ENCODE measurements at regions not wholly inside any gene's neighbourhood (a gene's known extent, or its start where the extent isn't known, plus 50 kb on each side); places are given as distances from the start of the nearest gene placed in this dataset.

DNA sequence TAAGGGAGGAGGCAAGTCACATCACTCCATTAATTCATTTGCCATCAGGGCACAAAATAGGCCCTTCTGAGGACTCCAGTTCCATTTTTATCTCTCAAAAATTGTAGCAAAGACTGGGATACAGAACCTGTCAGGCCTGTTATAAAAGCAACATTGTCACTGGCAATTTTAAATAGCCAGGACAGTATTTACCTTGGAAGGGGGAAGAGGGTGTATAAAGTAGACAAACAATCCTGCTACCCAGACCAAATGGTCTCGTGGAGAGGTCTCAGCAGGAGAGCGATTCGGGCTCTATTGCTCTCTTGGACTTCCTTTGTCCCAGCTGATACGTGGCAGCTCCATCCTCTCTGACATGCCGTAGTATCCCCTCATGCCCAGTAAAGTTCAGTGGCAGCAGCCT, 740.3 kb upstream of the HS6ST1 start:
- H3K27ac ChIP-seq: peak overlapping the region in 2 of 3 donors; percentile 17 to 58
- TF ChIP-seq, protein P1, sequence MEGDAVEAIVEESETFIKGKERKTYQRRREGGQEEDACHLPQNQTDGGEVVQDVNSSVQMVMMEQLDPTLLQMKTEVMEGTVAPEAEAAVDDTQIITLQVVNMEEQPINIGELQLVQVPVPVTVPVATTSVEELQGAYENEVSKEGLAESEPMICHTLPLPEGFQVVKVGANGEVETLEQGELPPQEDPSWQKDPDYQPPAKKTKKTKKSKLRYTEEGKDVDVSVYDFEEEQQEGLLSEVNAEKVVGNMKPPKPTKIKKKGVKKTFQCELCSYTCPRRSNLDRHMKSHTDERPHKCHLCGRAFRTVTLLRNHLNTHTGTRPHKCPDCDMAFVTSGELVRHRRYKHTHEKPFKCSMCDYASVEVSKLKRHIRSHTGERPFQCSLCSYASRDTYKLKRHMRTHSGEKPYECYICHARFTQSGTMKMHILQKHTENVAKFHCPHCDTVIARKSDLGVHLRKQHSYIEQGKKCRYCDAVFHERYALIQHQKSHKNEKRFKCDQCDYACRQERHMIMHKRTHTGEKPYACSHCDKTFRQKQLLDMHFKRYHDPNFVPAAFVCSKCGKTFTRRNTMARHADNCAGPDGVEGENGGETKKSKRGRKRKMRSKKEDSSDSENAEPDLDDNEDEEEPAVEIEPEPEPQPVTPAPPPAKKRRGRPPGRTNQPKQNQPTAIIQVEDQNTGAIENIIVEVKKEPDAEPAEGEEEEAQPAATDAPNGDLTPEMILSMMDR (IDR thresholded peaks at IDR 0.05): no peak
- no peaks in the 10 kb centered on the region for H3K36me3 ChIP-seq
- intact Hi-C loops (cut with DNase I): no loop called here
- peak; percentile 22 to 24 for DNase-seq
- H3K4me1 ChIP-seq: peaks cover 8 to 15% of the 10 kb centered on the region in 2 donors
- WGBS, 2 donors: 29 to 73% methylated on average over 4 to 5 of the region's 5 CpGs
- no peaks in the 10 kb centered on the region for H3K9me3 ChIP-seq
- no peak overlapping the region for H3K4me3 ChIP-seq (replicated peaks in 1 of 3)
- no peaks in the 10 kb centered on the region for H3K27me3 ChIP-seq

DNA sequence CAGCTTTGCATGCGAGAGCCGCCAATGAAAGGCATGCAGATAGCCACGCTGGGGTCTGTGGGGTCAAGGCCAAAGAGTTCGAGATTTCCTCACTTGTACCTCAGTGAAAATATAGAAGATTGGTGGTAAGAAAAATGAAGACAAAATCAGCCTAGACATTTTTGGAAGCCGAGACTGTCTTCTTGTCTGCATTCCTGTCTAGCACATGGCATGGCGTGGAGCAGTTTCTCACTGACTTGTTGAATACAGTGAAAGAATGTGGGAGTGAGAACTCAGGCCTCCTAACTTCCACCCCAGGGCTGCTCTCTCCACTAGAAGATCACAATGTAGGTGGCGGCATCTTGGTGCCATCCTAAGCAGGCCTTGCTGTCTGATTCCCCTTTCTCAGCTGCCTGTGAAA, 740.8 kb upstream of the HS6ST1 start:
- Histone ChIP-seq H3K27me3 (no peaks in the 10 kb centered on the region), H3K4me3 (replicated peaks in 1 of 3) (no peak overlapping the region), H3K27ac (peak overlapping the region in 2 of 3 donors; percentile 17 to 58), H3K4me1 (peaks cover 8 to 15% of the 10 kb centered on the region in 2 donors), H3K36me3 (no peaks in the 10 kb centered on the region), H3K9me3 (no peaks in the 10 kb centered on the region)
- intact Hi-C loops (cut with DNase I): no loop called here
- TF ChIP-seq POLR2A (IDR thresholded peaks at IDR 0.05): no peak
- TF ChIP-seq, protein P1 (IDR thresholded peaks at IDR 0.05): no peak
- DNase-seq: no peak
- WGBS, 2 donors: 93 to 96% methylated on average over 7 of the region's 7 CpGs

DNA sequence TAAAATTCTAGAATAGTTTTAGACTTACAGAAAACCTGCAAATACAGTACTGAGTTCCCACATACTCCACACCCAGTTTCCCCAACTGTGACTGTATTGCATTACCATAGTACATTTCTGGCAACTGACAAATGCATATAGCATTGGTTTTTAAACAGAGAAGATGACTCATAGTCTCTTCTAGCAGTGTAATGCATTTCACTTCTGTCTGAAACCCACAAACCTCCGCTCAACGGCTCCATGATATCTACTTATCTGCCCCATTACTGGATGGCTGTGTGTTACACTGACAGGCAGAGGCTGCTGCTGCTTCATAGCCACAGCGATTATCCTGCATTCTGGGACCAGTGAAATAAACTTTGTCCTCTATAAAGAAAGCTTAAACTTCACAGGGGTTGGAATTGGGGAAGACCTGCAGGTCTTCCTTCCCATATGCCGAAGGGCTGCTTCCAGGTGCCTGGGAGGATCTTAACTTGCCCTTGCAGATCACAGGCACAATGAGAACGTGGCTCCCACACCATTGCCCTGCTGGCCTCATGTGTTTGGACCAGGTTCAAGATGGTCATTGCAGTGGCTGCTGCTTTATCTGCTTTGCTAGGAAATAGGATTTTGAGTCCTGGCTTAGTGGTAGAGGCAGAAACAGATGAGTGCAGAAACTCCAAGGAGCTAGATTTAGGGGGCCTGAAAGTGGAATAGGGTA, 742.6 kb upstream of the HS6ST1 start:
- 79 to 86% methylated on average over 5 of the region's 5 CpGs for WGBS, 2 donors
- Histone ChIP-seq H3K27ac (no peak overlapping the region), H3K4me1 (peaks cover 8 to 15% of the 10 kb centered on the region in 2 donors), H3K36me3 (no peaks in the 10 kb centered on the region), H3K4me3 (replicated peaks in 1 of 3) (no peak overlapping the region), H3K27me3 (no peaks in the 10 kb centered on the region), H3K9me3 (no peaks in the 10 kb centered on the region)
- TF ChIP-seq POLR2A (IDR thresholded peaks at IDR 0.05): no peak
- TF ChIP-seq, protein P1 (IDR thresholded peaks at IDR 0.05): no peak
- DNase-seq: no peak
- intact Hi-C loops (cut with DNase I): no loop called here

DNA sequence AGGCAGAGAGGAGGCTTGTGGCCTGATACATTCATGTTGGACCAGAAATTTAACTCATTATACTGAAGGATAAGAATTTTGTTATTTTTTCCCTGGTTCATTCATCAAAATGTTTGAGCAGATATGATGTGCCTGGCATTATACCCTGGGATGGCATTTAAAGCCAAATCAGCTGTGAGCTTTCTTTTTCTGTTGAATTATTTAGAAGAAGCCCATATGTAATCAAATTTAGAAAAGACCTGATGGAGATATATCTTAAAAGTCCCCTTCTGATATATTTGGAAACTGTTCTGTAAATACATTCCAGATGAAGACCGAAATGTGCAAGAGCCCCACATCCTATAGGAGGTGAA, 743.1 kb upstream of the HS6ST1 start:
- intact Hi-C loops (cut with DNase I): no loop called here
- no peaks in the 10 kb centered on the region for H3K36me3 ChIP-seq
- no peak overlapping the region for H3K4me3 ChIP-seq (replicated peaks in 1 of 3)
- no peaks in the 10 kb centered on the region for H3K27me3 ChIP-seq
- no peak overlapping the region for H3K27ac ChIP-seq
- WGBS, 2 donors: 95 to 100% methylated on average over 1 of the region's 1 CpG
- H3K9me3 ChIP-seq: no peaks in the 10 kb centered on the region
- DNase-seq: no peak
- H3K4me1 ChIP-seq: peaks cover 8 to 15% of the 10 kb centered on the region in 2 donors
- no peak for TF ChIP-seq POLR2A (IDR thresholded peaks at IDR 0.05)
- TF ChIP-seq, protein P1 (IDR thresholded peaks at IDR 0.05): no peak

DNA sequence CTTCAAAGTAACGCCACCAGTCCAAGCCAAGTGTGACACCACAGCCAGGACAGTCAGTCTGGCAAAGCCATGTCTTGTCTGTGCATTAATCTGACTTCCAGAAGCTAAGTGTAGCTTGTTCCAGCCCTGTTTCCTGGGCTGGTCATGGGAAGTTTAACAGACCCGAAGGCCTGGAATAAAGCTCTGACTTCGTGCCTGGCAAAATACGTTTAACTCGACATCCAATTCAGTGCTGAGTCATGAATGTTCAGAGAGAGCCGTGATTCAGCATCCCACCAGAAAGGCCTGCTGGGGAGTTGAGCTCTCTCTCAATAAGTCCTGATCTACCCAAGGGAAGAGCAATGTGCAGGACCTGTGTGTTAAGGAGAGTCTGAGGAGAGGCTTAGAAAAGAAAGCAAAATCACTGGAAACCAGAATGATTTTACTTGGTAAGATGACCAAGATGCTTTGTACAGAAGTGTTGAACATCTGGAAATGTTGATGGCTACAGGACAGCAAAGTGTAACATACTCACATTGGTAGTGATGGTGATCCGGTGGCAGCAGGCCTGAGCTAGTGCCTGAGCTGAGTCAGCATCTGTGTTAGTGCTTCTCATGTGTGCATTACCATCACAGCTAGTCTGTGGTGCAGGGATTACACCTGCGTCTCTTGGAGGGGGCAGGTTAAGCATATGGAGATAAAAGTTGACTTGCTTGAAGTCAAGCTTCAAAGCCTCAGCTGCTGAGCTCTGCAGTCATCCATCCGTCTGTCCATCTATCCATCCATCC, 743.7 kb upstream of the HS6ST1 start:
- no peaks in the 10 kb centered on the region for H3K9me3 ChIP-seq
- H3K27me3 ChIP-seq: no peaks in the 10 kb centered on the region
- no peak for DNase-seq
- TF ChIP-seq, protein P1 (IDR thresholded peaks at IDR 0.05): no peak
- TF ChIP-seq POLR2A (IDR thresholded peaks at IDR 0.05): no peak
- intact Hi-C loops (cut with DNase I): no loop called here
- WGBS, 2 donors: 95 to 96% methylated on average over 9 of the region's 9 CpGs
- H3K27ac ChIP-seq: no peak overlapping the region
- H3K36me3 ChIP-seq: no peaks in the 10 kb centered on the region
- no peak overlapping the region for H3K4me3 ChIP-seq (replicated peaks in 1 of 3)
- peaks cover 8 to 15% of the 10 kb centered on the region in 2 donors for H3K4me1 ChIP-seq

Measured in thyroid gland (tissue), 4 donors.